ENCODE measurements at regions not wholly inside any gene's neighbourhood (a gene's known extent, or its start where the extent isn't known, plus 50 kb on each side); places are given as distances from the start of the nearest gene placed in this dataset.

DNA sequence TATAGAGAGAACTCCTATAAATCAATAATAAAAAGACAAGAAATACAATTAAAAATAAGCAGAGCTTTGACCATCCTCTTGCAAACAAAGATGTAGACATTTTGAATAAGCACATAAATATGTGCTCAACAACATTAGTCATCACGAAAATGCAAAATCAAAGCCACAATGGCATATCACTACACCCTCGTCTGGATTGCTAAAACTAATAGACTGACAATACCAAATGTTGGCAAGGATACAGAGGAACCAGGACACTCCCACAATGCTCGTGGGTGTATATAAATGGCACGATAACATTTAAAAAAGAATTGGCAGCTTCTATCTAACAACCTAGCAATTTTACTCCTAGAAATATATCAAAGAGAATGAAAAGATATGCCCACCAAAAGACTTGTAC is 530.8 kb downstream of the HAPSTR1 start (continued):
- TF ChIP-seq, protein P1, sequence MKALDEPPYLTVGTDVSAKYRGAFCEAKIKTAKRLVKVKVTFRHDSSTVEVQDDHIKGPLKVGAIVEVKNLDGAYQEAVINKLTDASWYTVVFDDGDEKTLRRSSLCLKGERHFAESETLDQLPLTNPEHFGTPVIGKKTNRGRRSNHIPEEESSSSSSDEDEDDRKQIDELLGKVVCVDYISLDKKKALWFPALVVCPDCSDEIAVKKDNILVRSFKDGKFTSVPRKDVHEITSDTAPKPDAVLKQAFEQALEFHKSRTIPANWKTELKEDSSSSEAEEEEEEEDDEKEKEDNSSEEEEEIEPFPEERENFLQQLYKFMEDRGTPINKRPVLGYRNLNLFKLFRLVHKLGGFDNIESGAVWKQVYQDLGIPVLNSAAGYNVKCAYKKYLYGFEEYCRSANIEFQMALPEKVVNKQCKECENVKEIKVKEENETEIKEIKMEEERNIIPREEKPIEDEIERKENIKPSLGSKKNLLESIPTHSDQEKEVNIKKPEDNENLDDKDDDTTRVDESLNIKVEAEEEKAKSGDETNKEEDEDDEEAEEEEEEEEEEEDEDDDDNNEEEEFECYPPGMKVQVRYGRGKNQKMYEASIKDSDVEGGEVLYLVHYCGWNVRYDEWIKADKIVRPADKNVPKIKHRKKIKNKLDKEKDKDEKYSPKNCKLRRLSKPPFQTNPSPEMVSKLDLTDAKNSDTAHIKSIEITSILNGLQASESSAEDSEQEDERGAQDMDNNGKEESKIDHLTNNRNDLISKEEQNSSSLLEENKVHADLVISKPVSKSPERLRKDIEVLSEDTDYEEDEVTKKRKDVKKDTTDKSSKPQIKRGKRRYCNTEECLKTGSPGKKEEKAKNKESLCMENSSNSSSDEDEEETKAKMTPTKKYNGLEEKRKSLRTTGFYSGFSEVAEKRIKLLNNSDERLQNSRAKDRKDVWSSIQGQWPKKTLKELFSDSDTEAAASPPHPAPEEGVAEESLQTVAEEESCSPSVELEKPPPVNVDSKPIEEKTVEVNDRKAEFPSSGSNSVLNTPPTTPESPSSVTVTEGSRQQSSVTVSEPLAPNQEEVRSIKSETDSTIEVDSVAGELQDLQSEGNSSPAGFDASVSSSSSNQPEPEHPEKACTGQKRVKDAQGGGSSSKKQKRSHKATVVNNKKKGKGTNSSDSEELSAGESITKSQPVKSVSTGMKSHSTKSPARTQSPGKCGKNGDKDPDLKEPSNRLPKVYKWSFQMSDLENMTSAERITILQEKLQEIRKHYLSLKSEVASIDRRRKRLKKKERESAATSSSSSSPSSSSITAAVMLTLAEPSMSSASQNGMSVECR (CRISPR knock-in tag; IDR thresholded peaks at IDR 0.05; ENCODE audit: borderline replicate concordance), result no peak
- TF ChIP-seq, protein P2, sequence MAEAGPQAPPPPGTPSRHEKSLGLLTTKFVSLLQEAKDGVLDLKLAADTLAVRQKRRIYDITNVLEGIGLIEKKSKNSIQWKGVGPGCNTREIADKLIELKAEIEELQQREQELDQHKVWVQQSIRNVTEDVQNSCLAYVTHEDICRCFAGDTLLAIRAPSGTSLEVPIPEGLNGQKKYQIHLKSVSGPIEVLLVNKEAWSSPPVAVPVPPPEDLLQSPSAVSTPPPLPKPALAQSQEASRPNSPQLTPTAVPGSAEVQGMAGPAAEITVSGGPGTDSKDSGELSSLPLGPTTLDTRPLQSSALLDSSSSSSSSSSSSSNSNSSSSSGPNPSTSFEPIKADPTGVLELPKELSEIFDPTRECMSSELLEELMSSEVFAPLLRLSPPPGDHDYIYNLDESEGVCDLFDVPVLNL (CRISPR knock-in tag; IDR thresholded peaks at IDR 0.05; ENCODE audit: borderline replicate concordance, low read depth), result no peak

DNA sequence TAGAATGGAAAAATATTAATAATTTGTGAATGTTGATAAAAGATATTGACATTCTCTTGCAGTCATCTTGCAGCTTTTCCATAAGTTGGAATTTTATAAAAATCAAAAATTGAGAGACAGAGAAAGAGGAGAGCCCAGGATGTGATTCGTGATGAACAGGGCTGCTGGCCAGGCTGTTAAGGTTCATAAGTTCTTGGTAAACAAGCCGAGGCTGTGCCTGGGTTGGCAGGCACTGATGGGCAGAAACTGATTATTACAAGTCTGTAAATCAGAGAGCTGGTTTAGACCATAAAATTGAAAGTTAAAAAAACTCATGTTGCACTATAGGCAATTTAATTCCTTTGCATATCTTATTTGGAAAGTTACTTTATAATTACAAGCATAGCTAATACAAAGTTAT is 533.7 kb downstream of the HAPSTR1 start:
- peaks cover 17% of the 10 kb centered on the region for H3K36me3 Mint-ChIP-seq
- H3K4me3 Mint-ChIP-seq, result no peak overlapping the region
- DNase-seq (ENCODE audit: low spot score) (no peak), ATAC-seq (no peak)
- TF ChIP-seq, protein P3, sequence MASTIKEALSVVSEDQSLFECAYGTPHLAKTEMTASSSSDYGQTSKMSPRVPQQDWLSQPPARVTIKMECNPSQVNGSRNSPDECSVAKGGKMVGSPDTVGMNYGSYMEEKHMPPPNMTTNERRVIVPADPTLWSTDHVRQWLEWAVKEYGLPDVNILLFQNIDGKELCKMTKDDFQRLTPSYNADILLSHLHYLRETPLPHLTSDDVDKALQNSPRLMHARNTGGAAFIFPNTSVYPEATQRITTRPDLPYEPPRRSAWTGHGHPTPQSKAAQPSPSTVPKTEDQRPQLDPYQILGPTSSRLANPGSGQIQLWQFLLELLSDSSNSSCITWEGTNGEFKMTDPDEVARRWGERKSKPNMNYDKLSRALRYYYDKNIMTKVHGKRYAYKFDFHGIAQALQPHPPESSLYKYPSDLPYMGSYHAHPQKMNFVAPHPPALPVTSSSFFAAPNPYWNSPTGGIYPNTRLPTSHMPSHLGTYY (CRISPR knock-in tag; IDR thresholded peaks at IDR 0.05), result no peak
- TF ChIP-seq, protein P4, sequence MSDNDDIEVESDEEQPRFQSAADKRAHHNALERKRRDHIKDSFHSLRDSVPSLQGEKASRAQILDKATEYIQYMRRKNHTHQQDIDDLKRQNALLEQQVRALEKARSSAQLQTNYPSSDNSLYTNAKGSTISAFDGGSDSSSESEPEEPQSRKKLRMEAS (CRISPR knock-in tag; IDR thresholded peaks at IDR 0.05), result no peak
- TF ChIP-seq NR2C2 (CRISPR knock-in tag; IDR thresholded peaks at IDR 0.05), result no peak
- no peak for TF ChIP-seq OVOL2 (CRISPR knock-in tag; IDR thresholded peaks at IDR 0.05; ENCODE audit: borderline replicate concordance)
- TF ChIP-seq ZNF219 (CRISPR knock-in tag; IDR thresholded peaks at IDR 0.05; ENCODE audit: borderline replicate concordance), result no peak
- no peak for TF ChIP-seq MYBL2 (CRISPR knock-in tag; IDR thresholded peaks at IDR 0.05)
- TF ChIP-seq TEAD1 (CRISPR knock-in tag; IDR thresholded peaks at IDR 0.05), result no peak
- TF ChIP-seq SMAD4 (CRISPR knock-in tag; IDR thresholded peaks at IDR 0.05), result no peak
- no peak for TF ChIP-seq ATF1 (CRISPR knock-in tag; IDR thresholded peaks at IDR 0.05)
- POLR2A ChIA-PET, result interaction anchor here (0.6 kb wide), 1 partner anchor 1148 kb away, joined by 3 read pairs; no protein-coding TSS in a partner anchor
- H3K27ac Mint-ChIP-seq, result no peak overlapping the region
- H3K9me3 Mint-ChIP-seq, result peaks cover 24% of the 10 kb centered on the region
- CTCF ChIA-PET, result interaction anchor here (0.6 to 0.7 kb wide), 2 partner anchors 23 kb away, joined by 3 to 4 read pairs; no protein-coding TSS in a partner anchor
- no peaks in the 10 kb centered on the region for H3K4me1 Mint-ChIP-seq
- H3K27me3 Mint-ChIP-seq (ENCODE audit: low read depth), result peaks cover 3% of the 10 kb centered on the region; the same call in 1 of the 2 replicates

DNA sequence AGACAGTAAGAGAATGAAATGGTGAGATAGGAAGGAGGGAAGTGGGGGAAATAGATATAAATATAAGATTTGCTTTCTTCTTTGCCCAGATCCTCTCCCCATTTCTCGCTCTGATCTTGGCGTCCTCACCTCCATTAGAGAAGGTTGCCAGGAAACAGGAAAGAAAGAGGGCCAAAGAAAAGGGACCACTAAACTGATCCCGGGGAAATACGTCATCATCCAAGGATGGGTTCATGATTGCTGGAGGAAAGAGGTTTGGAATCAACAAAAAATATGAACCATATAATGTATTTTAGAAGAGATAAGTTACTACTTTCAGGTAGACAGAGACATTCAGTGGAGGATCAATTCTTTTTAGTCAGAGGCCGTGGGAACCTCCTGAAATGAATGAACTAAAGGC is 536.0 kb downstream of the HAPSTR1 start:
- Mint-ChIP-seq H3K9me3 (peaks cover 9% of the 10 kb centered on the region), H3K27me3 (ENCODE audit: low read depth) (peaks cover 3% of the 10 kb centered on the region; the same call in 1 of the 2 replicates), H3K27ac (no peak overlapping the region), H3K4me3 (no peak overlapping the region), H3K36me3 (peaks cover 8% of the 10 kb centered on the region), H3K4me1 (no peaks in the 10 kb centered on the region)
- POLR2A ChIA-PET, result no interaction called here
- CTCF ChIA-PET, result interaction anchor here (1.0 kb wide), 1 partner anchor 21 kb away, joined by 4 read pairs; no protein-coding TSS in a partner anchor
- DNase-seq (ENCODE audit: low spot score), result no peak
- no peak for ATAC-seq
- TF ChIP-seq ETV6 (CRISPR knock-in tag; IDR thresholded peaks at IDR 0.05), result no peak
- no peak for TF ChIP-seq SMAD3 (CRISPR knock-in tag; IDR thresholded peaks at IDR 0.05; ENCODE audit: borderline replicate concordance)
- no peak for TF ChIP-seq GABPB1 (CRISPR knock-in tag; IDR thresholded peaks at IDR 0.05)
- TF ChIP-seq, protein P3 (CRISPR knock-in tag; IDR thresholded peaks at IDR 0.05), result no peak
- TF ChIP-seq, protein P1 (CRISPR knock-in tag; IDR thresholded peaks at IDR 0.05; ENCODE audit: borderline replicate concordance), result no peak
- TF ChIP-seq, protein P5, sequence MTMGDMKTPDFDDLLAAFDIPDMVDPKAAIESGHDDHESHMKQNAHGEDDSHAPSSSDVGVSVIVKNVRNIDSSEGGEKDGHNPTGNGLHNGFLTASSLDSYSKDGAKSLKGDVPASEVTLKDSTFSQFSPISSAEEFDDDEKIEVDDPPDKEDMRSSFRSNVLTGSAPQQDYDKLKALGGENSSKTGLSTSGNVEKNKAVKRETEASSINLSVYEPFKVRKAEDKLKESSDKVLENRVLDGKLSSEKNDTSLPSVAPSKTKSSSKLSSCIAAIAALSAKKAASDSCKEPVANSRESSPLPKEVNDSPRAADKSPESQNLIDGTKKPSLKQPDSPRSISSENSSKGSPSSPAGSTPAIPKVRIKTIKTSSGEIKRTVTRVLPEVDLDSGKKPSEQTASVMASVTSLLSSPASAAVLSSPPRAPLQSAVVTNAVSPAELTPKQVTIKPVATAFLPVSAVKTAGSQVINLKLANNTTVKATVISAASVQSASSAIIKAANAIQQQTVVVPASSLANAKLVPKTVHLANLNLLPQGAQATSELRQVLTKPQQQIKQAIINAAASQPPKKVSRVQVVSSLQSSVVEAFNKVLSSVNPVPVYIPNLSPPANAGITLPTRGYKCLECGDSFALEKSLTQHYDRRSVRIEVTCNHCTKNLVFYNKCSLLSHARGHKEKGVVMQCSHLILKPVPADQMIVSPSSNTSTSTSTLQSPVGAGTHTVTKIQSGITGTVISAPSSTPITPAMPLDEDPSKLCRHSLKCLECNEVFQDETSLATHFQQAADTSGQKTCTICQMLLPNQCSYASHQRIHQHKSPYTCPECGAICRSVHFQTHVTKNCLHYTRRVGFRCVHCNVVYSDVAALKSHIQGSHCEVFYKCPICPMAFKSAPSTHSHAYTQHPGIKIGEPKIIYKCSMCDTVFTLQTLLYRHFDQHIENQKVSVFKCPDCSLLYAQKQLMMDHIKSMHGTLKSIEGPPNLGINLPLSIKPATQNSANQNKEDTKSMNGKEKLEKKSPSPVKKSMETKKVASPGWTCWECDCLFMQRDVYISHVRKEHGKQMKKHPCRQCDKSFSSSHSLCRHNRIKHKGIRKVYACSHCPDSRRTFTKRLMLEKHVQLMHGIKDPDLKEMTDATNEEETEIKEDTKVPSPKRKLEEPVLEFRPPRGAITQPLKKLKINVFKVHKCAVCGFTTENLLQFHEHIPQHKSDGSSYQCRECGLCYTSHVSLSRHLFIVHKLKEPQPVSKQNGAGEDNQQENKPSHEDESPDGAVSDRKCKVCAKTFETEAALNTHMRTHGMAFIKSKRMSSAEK (CRISPR knock-in tag; IDR thresholded peaks at IDR 0.05; ENCODE audit: borderline replicate concordance), result no peak

Data from WTC11 (cell line).